NCI-H69 (cell line): ENCODE measurements at regions not wholly inside any gene's neighbourhood (a gene's known extent, or its start where the extent isn't known, plus 50 kb on each side); places are given as distances from the start of the nearest gene placed in this dataset.

Experiments
- DNase-seq: peaks from one replicate; lab custom pipeline; 2025; lab: John Stamatoyannopoulos, UW

DNA sequence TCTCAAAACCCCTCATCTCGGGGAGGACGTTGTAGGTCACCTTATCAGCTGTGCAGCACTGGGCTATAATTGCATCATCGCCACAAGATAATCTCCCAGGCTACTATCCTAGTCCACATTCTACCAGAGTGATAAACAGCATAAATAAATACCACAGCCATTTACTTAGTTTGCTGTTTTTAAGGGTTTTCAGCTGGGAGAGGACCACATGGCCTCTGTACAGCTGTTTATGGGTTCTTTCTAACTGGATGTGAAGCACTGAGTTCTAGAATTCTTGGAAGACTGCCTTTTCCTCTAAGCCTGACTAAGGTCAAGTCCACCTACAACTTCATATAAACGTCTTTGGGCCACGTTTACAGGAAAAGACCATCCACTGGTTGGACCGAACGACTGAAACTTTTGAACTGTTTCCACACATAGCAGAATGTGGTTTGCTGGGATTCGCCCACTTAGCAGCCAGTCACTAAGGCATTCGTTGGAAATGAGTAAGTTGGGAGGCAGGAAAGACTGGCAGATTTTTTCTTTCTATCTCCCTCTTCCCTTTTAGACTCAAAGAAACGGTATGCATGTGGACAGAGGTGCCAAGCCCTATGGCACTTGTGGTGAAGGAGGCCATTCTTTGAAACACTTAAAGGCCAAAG, 752.5 kb upstream of the SGCG start:
- DNase-seq, result no peak

DNA sequence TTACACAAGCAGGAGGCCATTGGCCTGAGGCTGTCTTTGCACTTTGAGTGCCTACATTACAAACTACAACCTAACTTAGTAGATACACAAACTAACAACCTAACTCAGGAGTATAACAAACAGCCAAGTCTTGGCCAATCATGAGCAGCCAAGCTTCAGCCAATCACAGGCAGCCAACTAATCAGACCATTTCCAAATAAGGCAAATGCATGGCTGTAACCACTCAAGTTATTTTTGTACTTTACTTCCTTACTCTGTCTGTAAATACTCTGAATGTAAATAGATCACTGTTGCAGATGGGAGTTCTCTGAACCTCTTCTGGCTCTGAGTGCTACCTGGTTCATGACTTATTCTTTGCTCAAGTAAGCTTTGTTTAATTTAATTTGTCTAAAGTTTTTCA, 748.1 kb upstream of the SGCG start:
- peak; percentile 3 for DNase-seq

DNA sequence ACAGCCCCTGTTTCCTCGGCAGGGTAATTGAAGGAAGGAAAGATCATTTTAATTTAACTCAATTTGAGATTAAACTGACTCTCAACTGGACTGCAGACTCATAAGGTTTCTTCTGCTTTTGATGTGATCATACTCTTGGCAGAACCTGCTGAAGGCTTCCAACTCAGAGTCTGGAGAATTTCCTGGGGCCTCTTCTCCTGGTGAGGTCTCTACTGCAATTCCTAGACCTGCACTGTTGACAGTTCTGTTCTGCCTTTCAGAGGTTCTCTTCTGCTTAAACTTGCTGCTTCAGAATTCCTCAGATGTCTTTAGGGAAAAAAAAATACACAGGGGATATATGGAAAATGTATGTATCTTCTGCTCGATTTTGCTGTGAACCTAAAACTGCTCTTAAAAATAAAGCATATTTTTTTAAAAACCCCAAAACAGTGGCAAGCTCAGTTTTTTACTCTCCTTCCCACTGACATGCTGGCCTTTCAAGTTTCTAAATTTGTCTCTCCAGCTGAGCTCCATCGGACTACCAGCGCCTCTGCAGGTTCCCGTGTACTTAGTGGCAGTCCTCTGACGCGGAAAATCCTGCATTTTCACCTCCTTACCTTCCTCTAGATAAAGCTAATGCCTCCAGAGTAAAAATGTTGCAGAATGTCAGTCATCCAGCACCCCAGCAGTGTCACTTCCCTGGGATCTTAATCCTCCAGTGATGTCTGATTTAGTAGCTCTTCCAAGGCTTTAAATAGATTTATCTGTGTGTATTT, 733.5 kb upstream of the SGCG start:
- no peak for DNase-seq

DNA sequence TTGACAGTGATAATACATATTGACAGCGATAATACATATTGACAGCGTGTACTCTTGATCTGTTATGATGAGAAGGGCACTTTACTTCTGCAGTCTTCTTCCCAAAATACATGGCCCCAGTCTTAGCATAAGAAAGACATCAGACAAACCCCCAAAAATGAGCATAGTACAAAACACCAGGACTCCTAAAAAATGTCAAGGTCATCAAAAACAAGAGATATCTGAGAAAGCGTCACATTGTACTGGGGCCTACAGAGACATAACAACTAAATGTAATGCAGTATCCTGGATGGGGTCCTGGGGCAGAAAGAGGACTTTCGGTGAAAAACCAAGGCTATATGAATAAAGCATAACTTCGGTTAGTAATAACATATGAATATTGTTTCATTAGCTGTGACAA, 731.5 kb upstream of the SGCG start:
- DNase-seq, result no peak

DNA sequence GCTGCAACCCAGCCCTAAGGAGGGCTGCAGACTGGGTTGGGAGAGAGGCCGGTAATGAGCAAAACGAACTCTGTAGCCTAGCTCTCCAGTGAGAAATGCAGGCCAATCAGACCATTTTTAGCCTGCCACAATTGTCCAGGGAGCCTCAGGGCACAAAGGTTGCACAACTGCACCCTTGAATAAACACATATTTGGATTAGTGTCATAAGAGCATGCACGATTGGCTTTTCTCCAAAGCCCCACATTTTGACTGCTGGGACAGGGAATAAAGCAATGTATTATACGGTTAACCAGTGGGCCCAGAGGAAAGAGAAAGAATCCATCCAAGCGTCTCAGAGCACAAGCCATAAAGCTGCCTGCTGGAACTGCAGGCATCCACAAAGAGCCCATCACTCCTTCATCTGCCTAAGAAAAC, 729.4 kb upstream of the SGCG start:
- peak; percentile 41 for DNase-seq

DNA sequence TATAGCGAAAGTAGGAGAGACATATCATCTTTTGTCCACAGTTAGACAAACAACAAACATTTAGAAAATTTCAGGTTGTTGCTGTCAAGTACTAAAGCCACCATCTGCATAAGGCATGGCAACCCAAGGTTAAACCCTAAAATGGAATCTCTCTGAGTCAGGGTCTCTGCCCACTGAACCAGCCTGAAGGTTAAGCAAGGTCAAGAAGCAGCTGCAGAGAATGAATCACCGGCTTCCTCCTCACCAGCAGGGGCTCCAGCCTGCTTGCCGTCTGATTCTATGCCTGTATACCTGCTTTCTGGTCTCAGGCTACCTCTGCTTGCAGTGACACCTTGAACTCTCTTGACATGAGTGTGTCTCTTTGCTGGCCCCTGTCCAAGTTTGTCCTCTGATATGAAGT, 726.2 kb upstream of the SGCG start:
- peak; percentile 48 for DNase-seq

DNA sequence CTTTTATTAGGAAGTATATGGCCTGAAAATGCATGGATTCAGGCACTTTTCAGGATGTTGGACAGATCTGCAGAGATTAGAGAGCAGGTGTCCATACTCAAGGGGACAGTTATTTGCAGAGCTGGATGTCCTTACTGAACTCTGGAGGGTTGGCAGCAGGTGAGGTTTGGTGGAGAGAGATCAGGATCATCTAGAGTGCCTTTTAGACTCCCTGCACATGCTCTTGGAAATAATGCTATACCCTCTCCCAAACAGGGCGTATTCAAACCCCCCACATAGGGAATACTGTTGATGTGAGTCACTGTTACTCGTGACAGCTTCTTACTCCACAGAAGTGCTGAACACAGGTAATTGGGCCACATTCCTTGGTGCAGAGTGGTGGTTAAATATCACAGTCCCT, 725.7 kb upstream of the SGCG start:
- DNase-seq, result no peak

DNA sequence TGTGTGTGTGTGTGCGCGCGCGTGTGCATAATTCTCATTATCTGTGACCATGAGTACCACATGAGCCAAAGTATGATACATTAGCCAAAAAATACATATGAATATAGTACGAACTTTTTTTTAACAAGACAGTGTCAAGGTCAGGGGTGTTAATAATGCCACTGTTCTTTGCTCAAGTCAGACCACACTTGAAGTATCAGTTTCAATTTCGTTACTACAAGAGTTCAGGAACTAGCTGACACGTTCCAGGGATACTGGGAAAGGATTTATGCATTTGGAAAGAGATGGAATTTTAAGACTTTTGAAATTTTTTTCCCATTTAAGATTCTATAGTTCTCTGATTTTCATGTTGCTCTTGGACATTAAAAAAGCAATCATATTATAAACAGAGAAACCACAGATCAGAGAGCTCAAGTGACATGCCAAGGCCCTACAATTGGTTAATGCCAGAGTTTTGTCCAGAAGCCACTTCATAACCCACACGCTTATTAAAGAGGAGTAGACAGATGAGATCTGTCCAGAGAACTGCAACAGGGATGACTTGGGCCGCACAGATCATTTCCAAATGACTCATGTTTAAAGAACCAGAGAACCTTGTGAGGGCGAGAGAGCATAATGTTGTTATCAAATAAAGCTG, 718.8 kb upstream of the SGCG start:
- DNase-seq, result no peak

DNA sequence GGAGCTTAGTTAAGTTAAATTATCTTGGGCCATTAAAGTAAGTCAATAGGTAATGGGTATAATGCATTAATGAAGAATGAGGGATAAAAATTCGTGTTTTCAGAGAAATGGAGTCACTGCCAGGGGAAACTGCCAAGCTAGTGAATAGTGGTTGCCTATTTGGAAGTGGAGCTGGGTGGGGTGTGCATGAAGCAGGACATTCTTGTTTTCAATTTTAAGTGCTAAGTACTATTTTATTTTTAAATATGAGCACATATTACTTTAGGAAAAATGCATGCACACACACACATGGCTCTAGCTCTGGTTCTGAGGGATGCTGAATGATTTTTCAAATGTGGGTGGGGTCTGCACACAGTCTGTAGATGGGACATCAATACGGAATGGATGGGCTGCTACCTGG, 717.7 kb upstream of the SGCG start:
- no peak for DNase-seq

DNA sequence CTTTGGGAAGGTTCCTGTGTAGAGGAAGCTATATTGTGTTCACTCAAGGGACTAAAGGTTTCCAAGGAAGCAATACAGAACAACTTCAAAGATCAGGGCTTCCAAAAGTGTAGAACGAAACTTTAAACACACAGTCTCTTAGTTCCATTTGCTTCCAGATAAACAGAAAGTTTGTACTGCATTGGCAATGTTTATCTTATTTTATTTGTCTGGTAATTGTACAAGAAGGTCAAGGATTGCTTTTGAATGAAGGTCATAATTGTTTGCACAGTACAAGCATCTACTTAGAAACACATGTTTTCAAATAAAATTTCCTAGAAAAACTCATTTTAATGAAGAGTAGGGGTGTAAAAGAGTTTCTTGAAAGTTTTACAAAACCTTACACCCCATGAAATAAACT, 712.7 kb upstream of the SGCG start:
- no peak for DNase-seq

DNA sequence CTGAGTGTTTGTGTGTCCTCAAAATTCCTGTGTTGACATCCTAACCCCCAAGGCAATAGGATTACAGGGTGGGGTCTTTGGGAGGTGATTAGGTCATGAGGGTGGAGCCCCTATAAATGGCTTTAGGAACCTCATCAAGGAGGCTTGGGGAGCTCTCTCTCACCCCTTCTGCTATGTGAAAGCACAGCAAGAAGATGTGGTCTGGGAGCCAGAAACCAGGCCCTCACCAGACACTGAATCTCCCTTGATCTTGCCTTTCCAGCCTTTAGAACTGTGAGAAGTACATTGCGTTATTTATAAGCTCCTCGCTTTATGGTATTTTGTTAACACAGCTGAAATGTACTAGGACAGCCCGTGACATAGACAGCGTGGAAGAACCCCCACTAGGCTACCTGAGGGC, 712.0 kb upstream of the SGCG start:
- DNase-seq, result no peak

DNA sequence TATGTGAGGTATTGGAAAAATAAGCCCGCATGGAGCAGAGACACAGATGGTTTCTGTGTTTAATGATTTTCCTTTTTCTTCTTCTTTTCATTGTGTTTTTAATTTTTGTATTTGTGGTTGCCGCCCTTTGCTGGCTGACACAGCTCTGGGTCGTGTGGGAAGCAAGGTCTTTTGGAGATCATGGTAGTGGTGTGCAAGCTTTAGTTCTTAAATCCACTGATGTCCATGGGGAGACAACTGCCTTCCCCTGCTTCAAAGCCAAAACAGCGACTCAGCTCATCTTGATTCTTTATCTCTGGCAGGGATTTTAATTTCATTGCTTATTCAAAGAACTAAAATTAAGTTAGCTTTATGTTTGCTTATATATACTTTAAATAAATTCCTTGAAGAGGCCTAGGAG, 711.3 kb upstream of the SGCG start:
- no peak for DNase-seq

DNA sequence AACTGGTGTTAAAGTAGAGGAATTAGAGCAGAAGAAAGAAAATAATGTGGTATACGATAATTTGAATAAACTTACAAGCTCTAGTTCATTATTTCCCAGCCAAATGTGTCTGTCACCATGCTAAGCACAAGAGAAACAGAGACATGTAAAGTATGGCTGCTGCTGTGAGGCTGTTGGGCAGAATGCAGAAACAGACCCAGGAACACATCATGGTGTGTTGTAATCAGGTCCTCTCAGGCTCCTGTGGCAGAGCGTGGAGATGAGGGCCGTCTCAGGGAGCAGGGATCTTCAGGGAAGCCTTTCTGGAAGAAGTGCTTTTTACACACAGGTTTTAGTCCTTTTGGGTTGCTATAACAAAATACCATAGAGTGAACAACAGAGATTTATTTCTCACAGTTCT, 710.7 kb upstream of the SGCG start:
- no peak for DNase-seq

DNA sequence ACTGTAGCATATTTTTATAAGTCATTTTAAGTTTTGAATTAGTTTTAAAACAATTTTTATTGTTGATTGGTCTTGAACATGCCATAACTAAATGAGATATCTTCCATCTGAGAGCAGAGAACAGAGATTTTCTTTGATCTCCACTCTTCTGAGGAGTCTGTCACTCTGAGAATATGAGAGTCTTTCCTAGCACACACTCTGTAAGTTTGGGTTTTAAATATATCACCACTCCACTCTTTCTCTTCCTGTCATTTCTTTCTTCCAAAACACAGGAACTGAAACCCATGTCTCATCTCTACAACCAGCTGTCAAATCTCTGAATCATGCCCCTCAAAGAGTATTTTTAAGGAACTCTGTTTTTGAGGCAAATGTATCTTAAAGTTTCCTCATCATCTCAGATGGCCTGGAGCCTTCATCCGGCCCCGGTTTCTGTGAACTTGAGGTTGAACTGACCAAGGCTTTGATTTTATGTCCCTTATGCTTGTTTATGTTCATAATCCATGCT, 698.2 kb upstream of the SGCG start:
- no peak for DNase-seq

DNA sequence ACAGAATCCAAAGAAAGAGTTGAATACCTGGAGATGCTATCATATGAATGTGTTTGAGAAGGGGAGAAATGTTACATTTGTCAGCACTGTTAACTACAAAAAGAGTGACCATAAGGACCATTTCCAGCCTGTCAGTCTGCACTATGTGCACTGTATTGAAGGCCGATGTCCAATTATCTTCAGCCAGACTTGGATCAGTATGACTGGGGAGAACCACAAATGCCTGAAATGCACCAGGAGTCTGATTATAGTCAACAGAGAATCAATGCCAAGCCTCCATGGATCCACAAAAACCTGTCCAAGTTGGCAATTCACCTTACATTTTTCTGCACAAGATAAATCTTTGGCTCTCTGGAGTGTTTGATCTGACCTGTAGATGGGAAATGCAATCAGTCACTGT, 697.5 kb upstream of the SGCG start:
- DNase-seq, result no peak

DNA sequence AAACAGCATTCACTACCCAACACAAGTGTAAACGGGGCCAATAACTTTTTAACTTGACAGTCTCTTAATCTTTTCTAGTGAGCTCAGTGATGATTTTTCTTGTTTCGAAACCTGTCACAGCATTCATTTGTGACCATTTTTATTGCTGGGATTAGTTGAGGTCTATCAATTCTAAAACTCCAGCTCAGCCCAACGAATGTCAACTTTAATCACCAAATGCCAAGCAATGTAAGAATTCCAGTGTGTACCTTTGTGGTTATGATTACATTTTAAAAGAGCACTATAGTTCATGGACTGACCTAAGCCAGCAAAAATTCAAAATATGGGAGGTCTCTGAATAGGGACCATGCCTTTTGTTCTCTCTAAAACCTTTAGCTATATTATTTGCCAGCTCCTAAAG, 694.3 kb upstream of the SGCG start:
- no peak for DNase-seq

DNA sequence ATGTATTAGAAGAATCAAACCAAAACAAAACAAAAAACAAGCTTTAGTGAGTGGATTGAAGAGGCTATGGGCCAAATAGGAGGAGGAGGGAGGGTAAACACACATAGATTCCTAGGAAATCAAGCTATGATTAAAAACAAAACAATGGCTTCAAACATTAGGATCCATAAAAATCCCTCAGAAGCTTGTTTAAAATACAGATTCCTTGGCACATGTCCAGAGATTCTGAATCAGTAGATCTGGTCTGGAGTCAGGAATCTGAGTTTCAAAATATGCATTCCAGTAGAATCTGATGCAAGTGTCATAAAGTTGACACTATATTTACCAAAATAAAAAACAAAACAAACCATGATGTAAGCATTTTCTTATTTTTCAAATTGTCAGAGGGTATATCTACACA, 692.8 kb upstream of the SGCG start:
- DNase-seq, result no peak

DNA sequence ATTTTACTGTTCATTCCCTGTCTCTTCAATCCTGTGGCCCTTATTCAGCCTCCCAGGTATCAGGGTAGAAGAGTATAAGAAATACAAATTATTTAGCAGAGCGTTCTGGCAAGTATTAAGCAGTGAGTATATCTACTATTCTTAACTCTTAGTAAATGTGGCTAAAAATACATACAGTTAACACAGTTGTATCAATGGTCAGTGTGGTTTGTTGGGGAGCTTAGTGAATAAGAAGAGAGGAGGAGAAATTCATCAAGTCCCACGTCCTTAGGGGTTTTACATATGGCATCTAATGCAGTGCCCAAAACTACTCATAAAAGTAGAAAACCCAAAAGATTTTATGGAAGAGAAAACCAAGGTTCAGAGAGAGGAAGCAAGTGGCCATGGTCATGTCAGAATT, 691.0 kb upstream of the SGCG start:
- DNase-seq, result no peak

DNA sequence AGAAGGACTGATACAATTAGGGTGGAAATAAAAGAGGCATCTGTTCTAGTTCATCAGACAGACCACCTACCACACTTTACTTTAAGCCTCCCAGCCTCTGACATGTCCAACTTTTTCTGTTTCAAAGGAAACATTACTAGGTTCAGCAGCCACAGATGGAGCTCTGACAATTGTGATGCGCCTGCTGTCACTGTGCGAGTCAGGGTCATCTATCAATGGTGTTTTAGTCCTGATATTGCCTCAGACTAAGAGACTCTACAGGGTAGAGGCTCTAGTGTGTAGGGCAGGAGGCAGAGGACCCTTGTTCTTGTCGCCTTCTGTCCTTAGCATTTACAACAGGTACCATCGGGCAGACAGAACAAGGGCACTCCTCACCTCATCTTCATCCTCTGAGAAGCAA, 685.0 kb upstream of the SGCG start:
- no peak for DNase-seq

DNA sequence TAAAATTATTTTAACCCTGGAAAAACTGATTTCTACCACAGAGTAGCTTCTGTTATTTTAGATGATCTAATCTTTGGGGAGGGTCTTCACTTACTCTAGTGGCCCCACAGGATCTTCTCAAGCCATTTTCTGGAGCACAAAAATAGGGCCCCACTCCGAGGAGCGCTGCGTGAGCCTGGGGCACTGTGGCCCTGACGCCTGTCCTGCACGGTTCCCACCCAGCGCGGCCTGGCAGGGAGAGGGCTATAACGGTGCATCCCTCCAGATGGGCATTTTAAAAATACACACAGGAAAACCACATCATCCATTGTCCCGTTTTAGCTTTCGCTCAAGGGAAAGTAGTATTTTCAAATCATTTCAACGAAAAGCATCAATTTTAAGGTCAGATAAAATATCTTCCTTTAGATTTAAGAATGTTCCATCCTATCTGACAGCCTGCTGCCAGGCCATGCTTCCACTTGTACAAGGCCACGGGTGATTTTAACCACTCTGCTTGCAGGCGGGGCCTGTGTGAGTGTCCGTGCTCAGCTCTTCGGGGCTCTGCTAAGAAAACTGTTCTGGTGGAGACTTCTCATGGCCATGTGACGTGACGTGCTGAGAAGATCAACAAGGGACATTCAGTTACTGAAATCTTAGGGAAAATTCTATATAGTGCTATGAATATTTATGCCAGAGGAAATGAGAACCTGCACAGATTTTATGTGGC, 683.8 kb upstream of the SGCG start:
- DNase-seq, result no peak

DNA sequence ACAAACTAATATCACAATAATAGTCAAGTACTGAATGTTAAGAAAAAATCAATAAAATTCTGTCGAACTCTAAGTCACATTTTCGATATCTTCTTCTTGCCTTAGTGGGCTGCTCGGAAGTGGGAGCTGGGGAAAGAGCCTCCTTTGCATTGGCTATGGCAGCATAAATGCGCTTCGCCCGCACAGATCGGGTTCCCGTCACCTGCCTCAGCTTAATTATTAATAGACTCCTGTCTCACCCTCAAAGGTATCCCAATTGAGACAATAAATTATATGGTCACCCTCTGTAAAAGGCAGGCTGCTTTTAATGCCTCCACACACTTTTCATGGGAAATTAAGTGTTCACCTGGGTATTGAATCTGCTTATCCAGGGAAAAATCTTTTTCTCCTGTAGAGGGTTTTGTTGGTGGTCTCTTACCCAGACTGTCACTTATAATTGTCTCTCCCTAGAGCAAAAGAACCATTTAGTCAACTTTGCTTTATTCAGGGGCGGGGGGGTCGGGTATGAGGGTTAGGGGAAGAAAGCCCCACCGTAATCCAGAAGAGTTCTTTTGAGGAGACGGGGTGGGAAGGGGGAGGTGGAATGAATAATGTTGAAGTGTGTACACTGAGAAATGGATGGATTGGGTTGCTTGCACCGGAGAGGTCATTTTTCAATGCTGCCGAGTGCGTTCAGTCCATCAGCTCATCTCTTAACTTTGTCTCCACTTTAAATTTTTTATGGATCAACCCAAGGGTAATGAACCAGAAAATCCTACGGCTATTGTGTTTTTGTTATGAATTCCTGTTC, 682.6 kb upstream of the SGCG start:
- DNase-seq, result no peak

DNA sequence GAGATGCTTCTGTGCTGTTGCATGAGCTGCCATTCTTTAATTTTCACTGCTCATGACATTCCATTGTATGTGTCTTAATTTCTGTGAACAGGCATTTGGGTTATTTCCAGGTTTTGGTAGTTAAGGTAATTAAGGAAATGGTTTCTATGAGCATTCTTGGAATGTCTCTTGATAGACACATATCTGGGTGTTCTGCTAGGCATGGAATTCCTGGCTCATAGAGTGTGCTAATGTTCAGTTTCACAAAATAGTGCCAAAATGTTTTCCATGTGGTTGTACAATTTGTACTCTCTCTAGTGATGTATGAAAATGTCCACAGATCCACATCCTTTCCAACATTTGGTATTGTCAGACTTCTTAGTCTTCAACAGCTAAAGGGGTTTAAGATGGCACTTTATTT, 680.9 kb upstream of the SGCG start:
- DNase-seq, result no peak
